ENCODE measurements at regions not wholly inside any gene's neighbourhood (a gene's known extent, or its start where the extent isn't known, plus 50 kb on each side); places are given as distances from the start of the nearest gene placed in this dataset.

GRCh38 chr5:89445106-89445745 is 562.2 kb upstream of the MEF2C start:
- DNase-seq: no peak

- no peak for DNase-seq
These were observed 561.1 kb upstream of the MEF2C start for GRCh38 chr5:89444088-89444487.

- DNase-seq: no peak
These were observed 560.5 kb upstream of the MEF2C start for GRCh38 chr5:89443508-89443907.

- no peak for DNase-seq
These were observed 559.0 kb upstream of the MEF2C start for GRCh38 chr5:89441965-89442364.

- no peak for DNase-seq
These were observed 557.7 kb upstream of the MEF2C start for GRCh38 chr5:89440670-89441069.

GRCh38 chr5:89437450-89438435 is 554.8 kb upstream of the MEF2C start:
- DNase-seq: no peak

- DNase-seq: no peak
These were observed 553.5 kb upstream of the MEF2C start for GRCh38 chr5:89436464-89436863.

GRCh38 chr5:89435347-89435746 is 552.4 kb upstream of the MEF2C start:
- DNase-seq: no peak

GRCh38 chr5:89428624-89429023 is 545.6 kb upstream of the MEF2C start:
- no peak for DNase-seq

- no peak for DNase-seq
These were observed 542.1 kb upstream of the MEF2C start for GRCh38 chr5:89425062-89425461.

GRCh38 chr5:89421035-89421434 is 538.1 kb upstream of the MEF2C start:
- no peak for DNase-seq

GRCh38 chr5:89418407-89419085 is 535.6 kb upstream of the MEF2C start:
- no peak for DNase-seq

- no peak for DNase-seq
These were observed 535.0 kb upstream of the MEF2C start for GRCh38 chr5:89417990-89418389.

- DNase-seq: no peak
These were observed 534.5 kb upstream of the MEF2C start for GRCh38 chr5:89417515-89417914.

- DNase-seq: no peak
These were observed 528.9 kb upstream of the MEF2C start for GRCh38 chr5:89411891-89412290.

- no peak for DNase-seq
These were observed 524.1 kb upstream of the MEF2C start for GRCh38 chr5:89407054-89407453.

- DNase-seq: no peak
These were observed 518.7 kb upstream of the MEF2C start for GRCh38 chr5:89401659-89402058.

GRCh38 chr5:89401012-89401411 is 518.0 kb upstream of the MEF2C start:
- DNase-seq: no peak

GRCh38 chr5:89399548-89399947 is 516.6 kb upstream of the MEF2C start:
- no peak for DNase-seq

- no peak for DNase-seq
These were observed 514.1 kb upstream of the MEF2C start for GRCh38 chr5:89397096-89397495.

- no peak for DNase-seq
These were observed 513.4 kb upstream of the MEF2C start for GRCh38 chr5:89396278-89396954.

GRCh38 chr5:89395111-89395510 is 512.1 kb upstream of the MEF2C start:
- no peak for DNase-seq

- DNase-seq: no peak
These were observed 505.9 kb upstream of the MEF2C start for GRCh38 chr5:89388872-89389271.
